ENCODE measurements at regions not wholly inside any gene's neighbourhood (a gene's known extent, or its start where the extent isn't known, plus 50 kb on each side); places are given as distances from the start of the nearest gene placed in this dataset.

DNA sequence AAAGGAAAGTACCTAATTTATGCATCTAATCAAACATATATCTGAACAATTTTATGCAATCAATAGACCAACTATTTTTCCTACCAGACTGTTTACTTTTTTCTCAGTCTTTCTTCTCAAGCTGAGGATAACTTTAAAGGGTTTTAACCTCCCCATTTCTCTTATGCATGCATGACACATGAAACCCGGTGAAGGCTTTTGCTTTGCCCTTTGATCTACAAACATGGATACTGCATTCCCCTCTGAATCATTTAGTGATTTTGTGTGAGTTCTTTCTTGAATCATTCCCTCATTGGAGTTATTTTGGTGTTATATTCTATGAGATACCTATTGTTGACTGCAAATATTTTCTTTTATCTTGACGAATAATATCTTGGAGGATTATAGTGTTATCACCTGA is 931.9 kb upstream of the CNTNAP5 start:
- H3K4me3 ChIP-seq, result no peak overlapping the region
- no peaks in the 10 kb centered on the region for H3K27me3 ChIP-seq
- no peak for TF ChIP-seq Cebpa-rat (IDR thresholded peaks at IDR 0.05)
- no peaks in the 10 kb centered on the region for H3K4me1 ChIP-seq
- no peak overlapping the region for H3K4me2 ChIP-seq
- H3K9me3 ChIP-seq (replicated peaks in 1 of 11), result no peaks in the 10 kb centered on the region
- H4K20me1 ChIP-seq, result no peaks in the 10 kb centered on the region
- H3K27ac ChIP-seq, result no peak overlapping the region
- no peaks in the 10 kb centered on the region for H3K36me3 ChIP-seq
- H3K9ac ChIP-seq, result no peak overlapping the region

DNA sequence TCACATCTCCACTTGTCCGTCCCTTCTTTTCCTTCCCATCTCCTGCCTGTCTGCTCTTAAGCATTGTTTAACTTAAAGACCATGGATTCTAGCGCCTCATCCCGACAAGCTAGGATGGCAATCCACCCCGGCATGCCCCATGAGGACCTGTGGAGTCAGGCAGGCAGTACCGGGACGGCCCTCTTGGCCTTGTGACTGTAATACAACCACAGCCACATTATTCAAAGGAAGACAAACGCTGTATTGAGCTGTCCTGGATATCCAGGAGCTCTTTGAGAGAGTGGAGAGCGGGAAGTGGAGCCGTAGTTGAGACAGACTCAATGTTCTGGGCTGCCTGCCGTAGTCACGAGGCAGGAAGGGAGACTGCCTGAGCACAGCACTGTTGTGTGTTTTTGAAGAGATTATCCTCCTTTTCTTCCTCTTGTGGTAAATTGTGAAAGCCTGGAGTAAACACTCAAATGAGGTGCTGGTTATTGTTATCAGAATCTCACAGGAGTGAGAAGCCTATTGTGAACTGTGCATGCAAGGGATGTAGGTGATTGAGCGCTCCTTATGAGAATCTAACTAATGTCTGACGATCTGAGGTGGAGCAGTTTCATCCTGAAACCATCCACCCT is 929.8 kb upstream of the CNTNAP5 start:
- Histone ChIP-seq H3K4me3 (no peak overlapping the region), H3K27me3 (no peaks in the 10 kb centered on the region), H3K27ac (no peak overlapping the region), H3K9ac (no peak overlapping the region), H3K9me3 (replicated peaks in 1 of 11) (no peaks in the 10 kb centered on the region), H3K36me3 (no peaks in the 10 kb centered on the region), H3K4me1 (no peaks in the 10 kb centered on the region), H3K4me2 (no peak overlapping the region), H4K20me1 (no peaks in the 10 kb centered on the region)
- TF ChIP-seq Cebpa-rat (IDR thresholded peaks at IDR 0.05), result no peak

DNA sequence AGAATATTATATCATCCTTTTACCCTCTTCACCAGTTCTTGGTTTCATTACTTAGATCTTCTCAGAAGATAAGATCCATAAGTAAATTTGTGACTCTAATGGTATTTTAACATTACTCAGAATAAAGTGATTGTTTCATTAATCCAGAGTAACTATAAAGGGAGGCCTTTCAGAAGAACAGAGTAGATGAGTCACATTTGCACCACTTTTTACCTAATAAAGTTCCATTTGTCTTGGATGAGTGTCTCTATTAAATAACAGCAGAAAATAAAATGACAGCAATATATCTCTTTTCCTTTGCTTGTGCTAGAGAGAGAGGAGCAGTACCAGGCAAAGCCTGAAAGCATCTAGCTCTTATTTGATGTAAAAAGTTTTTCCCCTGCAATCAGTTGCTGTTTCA is 926.5 kb upstream of the CNTNAP5 start:
- no peak overlapping the region for H3K4me2 ChIP-seq
- H3K36me3 ChIP-seq, result no peaks in the 10 kb centered on the region
- no peak overlapping the region for H3K27ac ChIP-seq
- H3K9ac ChIP-seq, result no peak overlapping the region
- no peaks in the 10 kb centered on the region for H3K27me3 ChIP-seq
- no peaks in the 10 kb centered on the region for H3K9me3 ChIP-seq (replicated peaks in 1 of 11)
- H4K20me1 ChIP-seq, result no peaks in the 10 kb centered on the region
- TF ChIP-seq Cebpa-rat (IDR thresholded peaks at IDR 0.05), result no peak
- H3K4me3 ChIP-seq, result no peak overlapping the region
- no peaks in the 10 kb centered on the region for H3K4me1 ChIP-seq

DNA sequence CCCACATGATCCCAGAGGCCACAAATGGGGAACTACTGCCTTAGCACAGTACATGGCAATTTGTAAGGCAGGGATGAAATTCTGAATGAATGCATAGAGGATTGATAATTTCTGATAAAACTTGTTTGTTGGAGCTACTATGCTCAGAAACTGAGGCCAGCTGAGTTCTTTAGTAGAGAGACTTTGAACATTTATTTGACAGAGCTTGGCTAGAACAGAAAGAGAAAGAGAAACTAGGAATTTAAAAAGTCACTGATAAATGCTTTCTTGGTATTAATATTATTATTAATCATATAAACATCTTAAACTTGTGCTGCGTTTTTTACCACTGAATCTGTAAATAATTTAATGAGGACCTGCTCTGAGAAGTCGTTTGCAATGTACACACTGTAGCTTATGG is 923.7 kb upstream of the CNTNAP5 start:
- Histone ChIP-seq H3K4me1 (no peaks in the 10 kb centered on the region), H3K36me3 (no peaks in the 10 kb centered on the region), H3K27ac (no peak overlapping the region), H3K9me3 (replicated peaks in 1 of 11) (no peaks in the 10 kb centered on the region), H3K27me3 (no peaks in the 10 kb centered on the region), H3K4me2 (no peak overlapping the region), H4K20me1 (no peaks in the 10 kb centered on the region), H3K4me3 (no peak overlapping the region), H3K9ac (no peak overlapping the region)
- no peak for TF ChIP-seq Cebpa-rat (IDR thresholded peaks at IDR 0.05)

DNA sequence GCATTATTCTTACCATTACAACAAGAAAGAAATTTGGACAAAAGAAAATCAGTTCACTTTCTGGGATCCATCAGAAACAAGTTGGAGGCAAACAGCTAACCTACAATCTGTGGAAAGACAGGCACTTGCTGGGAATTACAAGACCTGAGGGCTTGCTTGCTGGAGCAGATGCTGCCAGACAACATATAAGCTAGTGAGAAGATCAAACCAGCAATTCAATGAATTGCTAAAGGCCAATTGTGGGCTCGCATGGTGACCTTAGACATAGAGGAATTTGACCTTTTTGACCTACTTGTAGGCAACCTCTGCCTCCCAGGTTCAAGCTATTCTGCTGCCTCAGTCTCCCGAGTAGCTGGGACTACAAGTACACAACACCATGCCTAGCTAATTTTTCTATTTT is 921.2 kb upstream of the CNTNAP5 start:
- Histone ChIP-seq H3K9ac (no peak overlapping the region), H4K20me1 (no peaks in the 10 kb centered on the region), H3K27me3 (no peaks in the 10 kb centered on the region), H3K4me3 (no peak overlapping the region), H3K4me2 (no peak overlapping the region), H3K4me1 (no peaks in the 10 kb centered on the region), H3K36me3 (no peaks in the 10 kb centered on the region), H3K27ac (no peak overlapping the region), H3K9me3 (replicated peaks in 1 of 11) (no peaks in the 10 kb centered on the region)
- no peak for TF ChIP-seq Cebpa-rat (IDR thresholded peaks at IDR 0.05)

DNA sequence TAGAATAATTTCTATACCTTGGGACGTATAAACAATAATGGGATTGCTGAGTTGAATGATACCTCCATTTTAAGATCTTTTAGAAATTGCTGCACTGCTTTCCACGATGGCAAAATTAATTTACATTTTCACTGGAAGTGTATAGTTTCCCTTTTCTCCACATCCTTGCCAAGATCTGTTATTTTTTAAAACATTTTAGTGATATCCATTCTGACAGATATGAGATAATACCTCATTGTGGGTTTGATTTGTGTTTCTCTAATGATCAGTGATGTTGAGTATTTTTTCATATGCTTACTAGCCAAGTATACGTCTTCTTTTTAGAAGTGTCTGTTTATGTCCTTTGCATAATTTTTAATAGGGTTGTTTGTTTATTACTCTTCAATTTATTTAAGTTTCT is 908.5 kb upstream of the CNTNAP5 start:
- Histone ChIP-seq H3K36me3 (no peaks in the 10 kb centered on the region), H3K4me3 (no peak overlapping the region), H4K20me1 (no peaks in the 10 kb centered on the region), H3K27ac (no peak overlapping the region), H3K27me3 (no peaks in the 10 kb centered on the region), H3K9ac (no peak overlapping the region), H3K4me2 (no peak overlapping the region), H3K9me3 (replicated peaks in 1 of 11) (peaks cover 0 to 15% (median 6%) of the 10 kb centered on the region in 11 experiments; a peak in 15 of 22 replicates), H3K4me1 (no peaks in the 10 kb centered on the region)
- no peak for TF ChIP-seq Cebpa-rat (IDR thresholded peaks at IDR 0.05)

DNA sequence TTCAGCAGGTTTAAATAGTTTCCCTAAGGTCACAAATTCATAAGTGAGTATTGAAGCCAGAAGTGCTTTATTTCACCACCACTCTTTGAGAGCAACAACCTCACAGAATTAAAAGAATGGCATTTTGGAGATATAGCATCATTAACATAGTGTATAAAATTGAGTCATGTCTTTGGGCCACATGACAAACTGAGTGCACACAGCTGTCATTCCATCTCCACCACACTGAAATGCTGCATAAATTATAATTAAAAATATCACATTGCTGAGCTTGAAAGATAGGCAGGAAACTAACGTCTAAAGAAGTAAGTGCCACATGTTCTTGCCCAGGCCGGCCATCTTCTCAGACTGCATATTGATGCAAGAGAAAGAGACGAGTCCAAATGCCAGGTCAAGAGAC is 897.9 kb upstream of the CNTNAP5 start:
- no peak overlapping the region for H3K27ac ChIP-seq

DNA sequence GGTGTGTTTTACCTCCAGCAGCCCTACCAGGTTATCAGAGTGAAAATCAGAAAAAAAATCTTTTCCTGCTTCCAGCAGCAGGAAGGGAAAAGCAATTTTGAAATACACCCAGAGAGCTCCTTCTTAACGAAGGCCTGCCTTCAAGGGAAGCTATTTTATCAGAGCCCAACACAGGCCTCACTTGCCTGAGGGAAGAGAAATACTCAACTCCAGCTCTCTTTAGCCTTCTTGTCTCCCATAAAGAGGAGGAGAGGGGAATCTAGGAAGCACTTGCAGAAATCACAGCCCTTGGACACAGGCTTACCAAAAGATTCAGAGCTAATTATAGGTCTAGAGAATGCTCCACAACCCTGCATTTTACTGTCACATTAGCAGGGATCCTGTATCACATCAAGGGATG is 896.1 kb upstream of the CNTNAP5 start:
- H3K27me3 ChIP-seq, result no peaks in the 10 kb centered on the region
- no peak overlapping the region for H3K4me3 ChIP-seq
- H3K4me2 ChIP-seq, result no peak overlapping the region
- H4K20me1 ChIP-seq, result no peaks in the 10 kb centered on the region
- no peaks in the 10 kb centered on the region for H3K4me1 ChIP-seq
- no peaks in the 10 kb centered on the region; a peak in 1 of 22 replicates for H3K9me3 ChIP-seq (replicated peaks in 1 of 11)
- no peaks in the 10 kb centered on the region for H3K36me3 ChIP-seq
- TF ChIP-seq Cebpa-rat (IDR thresholded peaks at IDR 0.05), result no peak
- no peak overlapping the region for H3K9ac ChIP-seq
- H3K27ac ChIP-seq, result no peak overlapping the region

More for the DNA sequence above, 897.9 kb upstream of the CNTNAP5 start:
- no peaks in the 10 kb centered on the region for H3K4me1 ChIP-seq
- no peaks in the 10 kb centered on the region; a peak in 1 of 22 replicates for H3K9me3 ChIP-seq (replicated peaks in 1 of 11)
- no peak for TF ChIP-seq Cebpa-rat (IDR thresholded peaks at IDR 0.05)
- H3K36me3 ChIP-seq, result no peaks in the 10 kb centered on the region
- H3K27me3 ChIP-seq, result no peaks in the 10 kb centered on the region
- H3K4me2 ChIP-seq, result no peak overlapping the region
- no peak overlapping the region for H3K9ac ChIP-seq
- H3K4me3 ChIP-seq, result no peak overlapping the region
- H4K20me1 ChIP-seq, result no peaks in the 10 kb centered on the region

DNA sequence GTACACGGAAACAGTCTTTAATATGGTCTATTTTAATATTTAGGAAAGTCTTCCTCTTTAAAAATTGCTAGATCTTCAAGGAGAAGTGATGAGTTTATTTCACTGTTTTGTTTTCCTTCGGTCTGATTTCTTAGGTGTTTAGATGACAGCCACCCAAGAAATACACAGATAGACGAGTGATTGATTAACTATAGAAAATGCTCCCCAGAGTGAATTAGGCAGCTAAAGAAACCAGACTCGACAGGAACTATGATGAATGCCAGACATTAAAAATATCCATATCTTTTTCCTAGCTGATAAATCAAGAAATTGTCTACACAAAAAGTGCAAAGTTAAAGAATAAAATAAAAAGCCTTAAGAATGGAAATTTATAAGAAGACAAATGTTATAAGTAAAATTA is 888.7 kb upstream of the CNTNAP5 start:
- Histone ChIP-seq H4K20me1 (no peaks in the 10 kb centered on the region), H3K9me3 (replicated peaks in 1 of 11) (no peaks in the 10 kb centered on the region; a peak in 1 of 22 replicates), H3K4me3 (no peak overlapping the region), H3K4me1 (no peaks in the 10 kb centered on the region), H3K36me3 (no peaks in the 10 kb centered on the region), H3K27ac (no peak overlapping the region), H3K4me2 (no peak overlapping the region), H3K27me3 (no peaks in the 10 kb centered on the region), H3K9ac (no peak overlapping the region)
- TF ChIP-seq Cebpa-rat (IDR thresholded peaks at IDR 0.05), result no peak

DNA sequence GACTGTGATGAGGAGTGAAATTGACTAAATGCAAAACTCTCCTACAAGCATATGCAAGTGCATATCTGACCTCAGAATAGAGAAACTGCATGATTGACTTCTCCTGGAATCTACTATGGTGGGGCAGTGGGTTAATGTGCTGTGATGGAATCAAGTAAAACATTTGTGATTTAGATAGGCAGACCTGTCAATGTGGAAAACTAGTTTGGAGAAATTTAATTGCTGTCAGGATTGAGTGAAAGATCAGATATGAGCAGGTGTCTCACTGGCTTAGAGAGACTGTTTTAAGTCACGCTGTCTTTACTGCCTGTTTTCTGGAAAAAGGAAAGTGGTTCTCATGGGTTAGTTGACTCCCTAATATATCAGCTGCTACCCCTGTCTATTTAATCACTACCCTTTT is 881.0 kb upstream of the CNTNAP5 start:
- no peak overlapping the region for H3K27ac ChIP-seq
- no peaks in the 10 kb centered on the region for H3K36me3 ChIP-seq
- H3K4me2 ChIP-seq, result no peak overlapping the region
- H3K27me3 ChIP-seq, result no peaks in the 10 kb centered on the region
- no peaks in the 10 kb centered on the region for H4K20me1 ChIP-seq
- H3K9ac ChIP-seq, result no peak overlapping the region
- no peak for TF ChIP-seq Cebpa-rat (IDR thresholded peaks at IDR 0.05)
- H3K4me3 ChIP-seq, result no peak overlapping the region
- H3K9me3 ChIP-seq (replicated peaks in 1 of 11), result peaks cover 0 to 6% (median 0%) of the 10 kb centered on the region in 11 experiments; a peak in 1 of 22 replicates
- H3K4me1 ChIP-seq, result no peaks in the 10 kb centered on the region

Data from BLaER1 treated with 17β-estradiol and CSF1 and Interleukin-3, amounts not matched to agents 10 nM and 100 nM (cell line).